Keratinocyte (primary cell): ENCODE measurements at regions not wholly inside any gene's neighbourhood (a gene's known extent, or its start where the extent isn't known, plus 50 kb on each side); places are given as distances from the start of the nearest gene placed in this dataset.

Experiments
- DNase-seq: peaks from one replicate; pipeline ENCODE4 v3.0.0-alpha.2; 2011; ENCODE audit warnings: low read depth, missing footprints, low spot score
- FAIRE-seq: peaks from 2 replicates; lab custom pipeline; 2011; peaks lifted over from hg19 to GRCh38; lab: Jason Lieb, UNC
- H2AFZ ChIP-seq: 2 replicates; pipeline ENCODE4 v1.6.0; 2012; ENCODE audit warnings: low read length, control low read depth, inconsistent platforms; ENCODE audit not compliant: control insufficient read depth
- H3K27ac ChIP-seq: 2 replicates; pipeline ENCODE4 v1.5.1; 2011; ENCODE audit warnings: low read length; ENCODE audit not compliant: control insufficient read depth, insufficient read depth
- H3K27me3 ChIP-seq: 3 replicates; pipeline ENCODE4 v1.6.0; 2011; ENCODE audit warnings: low read length; ENCODE audit not compliant: control insufficient read depth, insufficient read depth; ENCODE audit errors: extremely low read depth
- H3K36me3 ChIP-seq, 2 experiments: 2 replicates in 1 of 2; 3 replicates in 1 of 2; pipeline ENCODE4 v1.5.1; 2011; ENCODE audit warnings: low read length in 2 of 2, mild to moderate bottlenecking in 1 of 2; ENCODE audit not compliant: control insufficient read depth in 2 of 2, insufficient read depth in 2 of 2; ENCODE audit errors: extremely low read depth in 1 of 2
- H3K4me1 ChIP-seq: 3 replicates; pipeline ENCODE4 v1.5.1; 2011; ENCODE audit warnings: low read length; ENCODE audit not compliant: control insufficient read depth, insufficient read depth; ENCODE audit errors: extremely low read depth
- H3K4me2 ChIP-seq: 3 replicates; pipeline ENCODE4 v1.6.0; 2011; ENCODE audit warnings: low read depth, low read length; ENCODE audit not compliant: control insufficient read depth, insufficient read depth; ENCODE audit errors: extremely low read depth
- H3K4me3 ChIP-seq, 3 experiments: fragments of 200-600 bp in 1 of 3; sonication (generic) in 1 of 3; 2 replicates in 2 of 3; 3 replicates in 1 of 3; pipeline ENCODE4 v1.5.1; 2011 to 2016; ENCODE audit warnings: low read length in 3 of 3, mild to moderate bottlenecking in 3 of 3, control low read depth in 2 of 3, inconsistent platforms in 1 of 3, low read depth in 1 of 3, mixed read lengths in 1 of 3, mixed run types in 1 of 3, moderate library complexity in 1 of 3; ENCODE audit not compliant: control insufficient read depth in 2 of 3, insufficient read depth in 2 of 3; ENCODE audit errors: extremely low read depth in 1 of 3
- H3K79me2 ChIP-seq: 2 replicates; pipeline ENCODE4 v1.6.0; 2012; ENCODE audit warnings: low read length; ENCODE audit not compliant: control insufficient read depth, insufficient read depth
- H3K9ac ChIP-seq: 3 replicates; pipeline ENCODE4 v1.6.0; 2011; ENCODE audit warnings: low read length; ENCODE audit not compliant: control insufficient read depth, insufficient read depth; ENCODE audit errors: extremely low read depth
- H3K9me1 ChIP-seq: 3 replicates; pipeline ENCODE4 v1.6.0; 2011; ENCODE audit warnings: low read length; ENCODE audit not compliant: control insufficient read depth, insufficient read depth; ENCODE audit errors: extremely low read depth
- H3K9me3 ChIP-seq: 2 replicates; pipeline ENCODE4 v1.5.1; 2012; ENCODE audit warnings: low read depth, low read length; ENCODE audit not compliant: control insufficient read depth
- H4K20me1 ChIP-seq: 3 replicates; pipeline ENCODE4 v1.6.0; 2011; ENCODE audit warnings: low read length; ENCODE audit not compliant: control insufficient read depth, insufficient read depth; ENCODE audit errors: extremely low read depth
- EZH2 ChIP-seq: IDR thresholded peaks from one replicate; pipeline ENCODE4 v1.6.1; 2012; ENCODE audit warnings: inconsistent platforms, mild to moderate bottlenecking, low read length, moderate library complexity
- dilution Hi-C: fragments of 300-500 bp; cut with MboI; formaldehyde crosslinking; loops from one replicate; pipeline ENCODE4 v1.7.0; 2020; ENCODE audit warnings: low sequenced_read_pairs; ENCODE audit not compliant: extremely low pct_ligation_motif_present
- TF ChIP-seq, protein P1 (sequence below), 3 experiments: IDR thresholded peaks in 1 of 3; conservative IDR thresholded peaks in 1 of 3; optimal IDR thresholded peaks in 1 of 3; 2 replicates in 2 of 3; 3 replicates in 1 of 3; pipeline versions ENCODE3 to v1.5.1; 2011; ENCODE audit warnings: low read length in 3 of 3, mild to moderate bottlenecking in 3 of 3, moderate library complexity in 2 of 3, control low read depth in 1 of 3, inconsistent platforms in 1 of 3; ENCODE audit not compliant: insufficient read depth in 2 of 3; ENCODE audit errors: extremely low read depth in 1 of 3

DNA sequence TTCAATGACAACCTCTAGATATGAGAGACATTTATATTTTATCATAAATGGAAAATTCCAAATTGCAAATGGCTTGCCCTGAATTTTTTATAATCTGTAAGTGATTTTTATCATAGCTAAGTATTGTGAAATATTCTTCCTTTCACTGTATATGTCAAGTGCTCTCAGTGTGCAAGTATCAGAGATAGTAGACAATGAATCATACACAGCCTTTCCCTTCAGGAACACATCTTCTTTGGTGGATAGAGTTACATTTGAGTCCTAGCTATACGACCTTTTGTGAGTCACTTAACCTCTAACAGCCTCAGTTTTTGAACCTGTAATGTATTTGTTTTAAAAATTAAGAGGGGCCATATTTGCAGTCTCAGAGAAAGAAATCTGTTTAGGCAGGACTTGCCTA is 350.7 kb upstream of the SEL1L start:
- Histone ChIP-seq H4K20me1 (no peaks in the 10 kb centered on the region), H3K79me2 (no peaks in the 10 kb centered on the region), H3K9me1 (no peaks in the 10 kb centered on the region), H3K27ac (no peak overlapping the region), H2AFZ (no peak overlapping the region), H3K36me3 (no peaks in the 10 kb centered on the region), H3K9ac (no peak overlapping the region), H3K4me3 (no peak overlapping the region), H3K4me2 (no peak overlapping the region), H3K4me1 (no peaks in the 10 kb centered on the region), H3K9me3 (no peaks in the 10 kb centered on the region), H3K27me3 (no peaks in the 10 kb centered on the region)
- TF ChIP-seq, protein P1, sequence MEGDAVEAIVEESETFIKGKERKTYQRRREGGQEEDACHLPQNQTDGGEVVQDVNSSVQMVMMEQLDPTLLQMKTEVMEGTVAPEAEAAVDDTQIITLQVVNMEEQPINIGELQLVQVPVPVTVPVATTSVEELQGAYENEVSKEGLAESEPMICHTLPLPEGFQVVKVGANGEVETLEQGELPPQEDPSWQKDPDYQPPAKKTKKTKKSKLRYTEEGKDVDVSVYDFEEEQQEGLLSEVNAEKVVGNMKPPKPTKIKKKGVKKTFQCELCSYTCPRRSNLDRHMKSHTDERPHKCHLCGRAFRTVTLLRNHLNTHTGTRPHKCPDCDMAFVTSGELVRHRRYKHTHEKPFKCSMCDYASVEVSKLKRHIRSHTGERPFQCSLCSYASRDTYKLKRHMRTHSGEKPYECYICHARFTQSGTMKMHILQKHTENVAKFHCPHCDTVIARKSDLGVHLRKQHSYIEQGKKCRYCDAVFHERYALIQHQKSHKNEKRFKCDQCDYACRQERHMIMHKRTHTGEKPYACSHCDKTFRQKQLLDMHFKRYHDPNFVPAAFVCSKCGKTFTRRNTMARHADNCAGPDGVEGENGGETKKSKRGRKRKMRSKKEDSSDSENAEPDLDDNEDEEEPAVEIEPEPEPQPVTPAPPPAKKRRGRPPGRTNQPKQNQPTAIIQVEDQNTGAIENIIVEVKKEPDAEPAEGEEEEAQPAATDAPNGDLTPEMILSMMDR (optimal IDR thresholded peaks at IDR 0.05 in 1 of 3, IDR thresholded peaks at IDR 0.05 in 1 of 3, conservative IDR thresholded peaks at IDR 0.05 in 1 of 3; ENCODE audit: extremely low read depth in 1 of 3, insufficient read depth in 2 of 3, low read length in 3 of 3), result no peak
- no peak for TF ChIP-seq EZH2
- FAIRE-seq (no peak), DNase-seq (no peak)
- dilution Hi-C loops, result no loop called here

DNA sequence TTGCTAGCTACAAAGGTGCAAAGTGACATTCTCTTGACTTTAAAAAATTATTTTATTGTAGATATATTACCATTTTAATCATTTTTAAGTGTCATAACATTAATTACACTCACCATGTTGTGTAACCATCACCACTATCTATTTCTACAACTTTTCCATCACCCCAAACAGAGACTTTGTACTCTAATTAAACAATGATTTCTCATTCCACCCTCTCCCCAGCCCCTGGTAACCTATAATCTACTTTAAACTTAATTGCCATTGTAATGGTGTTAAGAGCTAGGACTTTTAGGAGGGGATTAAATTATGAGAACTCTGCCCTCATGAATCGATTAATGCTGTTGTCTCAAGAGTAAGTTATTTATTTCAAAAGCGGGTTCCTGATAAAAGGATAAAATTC is 352.9 kb upstream of the SEL1L start:
- H4K20me1 ChIP-seq, result no peaks in the 10 kb centered on the region
- H3K9me3 ChIP-seq, result no peaks in the 10 kb centered on the region
- no peak overlapping the region for H3K9ac ChIP-seq
- H3K4me3 ChIP-seq, result no peak overlapping the region
- H3K4me2 ChIP-seq, result no peak overlapping the region
- no peak overlapping the region for H3K27ac ChIP-seq
- no peaks in the 10 kb centered on the region for H3K9me1 ChIP-seq
- dilution Hi-C loops, result no loop called here
- H3K27me3 ChIP-seq, result no peaks in the 10 kb centered on the region
- no peak overlapping the region for H2AFZ ChIP-seq
- no peaks in the 10 kb centered on the region for H3K36me3 ChIP-seq
- TF ChIP-seq EZH2, result no peak
- TF ChIP-seq, protein P1 (optimal IDR thresholded peaks at IDR 0.05 in 1 of 3, IDR thresholded peaks at IDR 0.05 in 1 of 3, conservative IDR thresholded peaks at IDR 0.05 in 1 of 3; ENCODE audit: extremely low read depth in 1 of 3, insufficient read depth in 2 of 3, low read length in 3 of 3), result no peak
- FAIRE-seq, result no peak
- H3K79me2 ChIP-seq, result no peaks in the 10 kb centered on the region
- no peak for DNase-seq
- no peaks in the 10 kb centered on the region for H3K4me1 ChIP-seq
